Common myeloid progenitor, CD34-positive (primary cell): ENCODE measurements at regions not wholly inside any gene's neighbourhood (a gene's known extent, or its start where the extent isn't known, plus 50 kb on each side); places are given as distances from the start of the nearest gene placed in this dataset.

Source experiments
- CTCF ChIA-PET: fragments of 350-600 bp; sonication (Branson Sonifier 250); formaldehyde crosslinking; loops from one replicate; lab custom pipeline; 2021; ENCODE audit warnings: antibody characterized with exemption; lab: Charles Lee
- POLR2A ChIA-PET: fragments of 350-600 bp; sonication (Branson Sonifier 250); formaldehyde crosslinking; loops from one replicate; lab custom pipeline; 2021; ENCODE audit warnings: antibody characterized with exemption; lab: Charles Lee
- DNase-seq, 3 donors: peaks; one replicate each; pipeline versions ENCODE4 v3.0.0 to v3.0.0-alpha.2; 2013
- H3K27ac ChIP-seq, 2 experiments: 1 replicate in 1 of 2; 2 replicates in 1 of 2; pipeline ENCODE4 v1.7.0; 2013; ENCODE audit warnings: inconsistent platforms in 2 of 2, low read length in 2 of 2, mild to moderate bottlenecking in 2 of 2, low read depth in 1 of 2, moderate library complexity in 1 of 2; ENCODE audit not compliant: severe bottlenecking in 2 of 2, insufficient read depth in 1 of 2, poor library complexity in 1 of 2
- H3K27me3 ChIP-seq, 5 experiments: replicated peaks in 2 of 5; 1 replicate in 3 of 5; 2 replicates in 2 of 5; pipeline versions ENCODE4 v1.6.1 to v1.7.0; 2013; ENCODE audit warnings: low read length in 4 of 5, mild to moderate bottlenecking in 2 of 5, moderate library complexity in 2 of 5, inconsistent platforms in 1 of 5; ENCODE audit not compliant: insufficient read depth in 5 of 5, control insufficient read depth in 4 of 5
- H3K36me3 ChIP-seq, 4 experiments: 1 replicate in 2 of 4; 2 replicates in 2 of 4; pipeline versions ENCODE4 v1.6.1 to v1.7.0; 2013; ENCODE audit warnings: low read length in 3 of 4, control low read depth in 1 of 4, mild to moderate bottlenecking in 1 of 4; ENCODE audit not compliant: control insufficient read depth in 4 of 4, insufficient read depth in 4 of 4
- H3K4me1 ChIP-seq, 4 experiments: 1 replicate in 3 of 4; 2 replicates in 1 of 4; pipeline versions ENCODE4 v1.6.1 to v1.7.1; 2013; ENCODE audit warnings: low read length in 3 of 4, mild to moderate bottlenecking in 3 of 4, control low read depth in 1 of 4, inconsistent platforms in 1 of 4, moderate library complexity in 1 of 4; ENCODE audit not compliant: control insufficient read depth in 4 of 4, insufficient read depth in 4 of 4; ENCODE audit errors: control extremely low read depth in 1 of 4
- H3K4me3 ChIP-seq, 7 experiments: 1 replicate in 4 of 7; 2 replicates in 3 of 7; pipeline versions ENCODE4 v1.5.1 to v1.7.0; 2013; ENCODE audit warnings: mild to moderate bottlenecking in 7 of 7, low read length in 6 of 7, moderate library complexity in 6 of 7, inconsistent platforms in 2 of 7, low read depth in 2 of 7, control low read depth in 1 of 7; ENCODE audit not compliant: insufficient read depth in 4 of 7, control insufficient read depth in 1 of 7; ENCODE audit errors: extremely low read depth in 1 of 7
- H3K9me3 ChIP-seq, 5 experiments: 1 replicate in 4 of 5; 2 replicates in 1 of 5; pipeline versions ENCODE4 v1.6.1 to v1.7.1; 2013; ENCODE audit warnings: low read length in 4 of 5, mild to moderate bottlenecking in 2 of 5, inconsistent platforms in 1 of 5, low read depth in 1 of 5, moderate library complexity in 1 of 5; ENCODE audit not compliant: control insufficient read depth in 4 of 5, insufficient read depth in 2 of 5; ENCODE audit errors: control extremely low read depth in 1 of 5
- WGBS: methylation state at CpG from one replicate; pipeline ENCODE4 v1.1.5; 2013; ENCODE audit not compliant: insufficient coverage; 5-methylcytosine and 5-hydroxymethylcytosine counted together

GRCh38 chr16:35746281-35746962, 2287.0 kb downstream of the TP53TG3F start:
- DNase-seq = no peak
- H3K4me1 ChIP-seq = no peaks in the 10 kb centered on the region
- ChIA-PET CTCF (no interaction called here), POLR2A (no interaction called here)
- 83% methylated on average over 9 of the region's 17 CpGs for WGBS
- H3K27ac ChIP-seq = no peak overlapping the region
- no peaks in the 10 kb centered on the region for H3K36me3 ChIP-seq
- no peaks in the 10 kb centered on the region for H3K27me3 ChIP-seq
- H3K9me3 ChIP-seq = peaks cover 0 to 23% (median 10%) of the 10 kb centered on the region in 5 experiments
- H3K4me3 ChIP-seq = no peak overlapping the region

- H3K27me3 ChIP-seq = no peaks in the 10 kb centered on the region
- ChIA-PET POLR2A (no interaction called here), CTCF (no interaction called here)
- WGBS = 88% methylated on average over 18 of the region's 18 CpGs
- no peak overlapping the region for H3K27ac ChIP-seq
- peaks cover 0 to 30% (median 12%) of the 10 kb centered on the region in 5 experiments for H3K9me3 ChIP-seq
- no peaks in the 10 kb centered on the region for H3K4me1 ChIP-seq
- H3K36me3 ChIP-seq = no peaks in the 10 kb centered on the region
- H3K4me3 ChIP-seq = no peak overlapping the region
- DNase-seq = no peak
Observed at GRCh38 chr16:35746963-35747657, 2287.7 kb downstream of the TP53TG3F start.

- no peak overlapping the region for H3K27ac ChIP-seq
- 81% methylated on average over 9 of the region's 17 CpGs for WGBS
- H3K4me1 ChIP-seq = no peaks in the 10 kb centered on the region
- peaks cover 0 to 31% (median 17%) of the 10 kb centered on the region in 5 experiments for H3K9me3 ChIP-seq
- ChIA-PET POLR2A (no interaction called here), CTCF (no interaction called here)
- H3K27me3 ChIP-seq = no peaks in the 10 kb centered on the region
- DNase-seq = no peak
- no peak overlapping the region for H3K4me3 ChIP-seq
- H3K36me3 ChIP-seq = no peaks in the 10 kb centered on the region
Observed at GRCh38 chr16:35747658-35748455, 2288.4 kb downstream of the TP53TG3F start.

- POLR2A ChIA-PET = no interaction called here
- peaks cover 0 to 39% (median 20%) of the 10 kb centered on the region in 5 experiments for H3K9me3 ChIP-seq
- WGBS = 77% methylated on average over 14 of the region's 24 CpGs
- no peaks in the 10 kb centered on the region for H3K27me3 ChIP-seq
- no peaks in the 10 kb centered on the region for H3K36me3 ChIP-seq
- DNase-seq = no peak
- H3K4me1 ChIP-seq = no peaks in the 10 kb centered on the region
- H3K27ac ChIP-seq = no peak overlapping the region
- CTCF ChIA-PET = no interaction called here
- no peak overlapping the region for H3K4me3 ChIP-seq
Observed at GRCh38 chr16:35748621-35749252, 2289.3 kb downstream of the TP53TG3F start.

- 90% methylated on average over 38 of the region's 43 CpGs for WGBS
- DNase-seq = no peak
- Histone ChIP-seq H3K9me3 (peaks cover 0 to 43% (median 22%) of the 10 kb centered on the region in 5 experiments), H3K27me3 (no peaks in the 10 kb centered on the region), H3K4me1 (no peaks in the 10 kb centered on the region), H3K4me3 (no peak overlapping the region), H3K27ac (no peak overlapping the region), H3K36me3 (no peaks in the 10 kb centered on the region)
- ChIA-PET CTCF (no interaction called here), POLR2A (no interaction called here)
Observed at GRCh38 chr16:35749253-35750141, 2290.1 kb downstream of the TP53TG3F start.

- H3K4me1 ChIP-seq = no peaks in the 10 kb centered on the region
- no peak overlapping the region for H3K27ac ChIP-seq
- peaks cover 0 to 50% (median 24%) of the 10 kb centered on the region in 5 experiments for H3K9me3 ChIP-seq
- ChIA-PET CTCF (no interaction called here), POLR2A (no interaction called here)
- WGBS = 87% methylated on average over 8 of the region's 9 CpGs
- H3K4me3 ChIP-seq = no peak overlapping the region
- no peaks in the 10 kb centered on the region for H3K36me3 ChIP-seq
- no peak for DNase-seq
- H3K27me3 ChIP-seq = no peaks in the 10 kb centered on the region
Observed at GRCh38 chr16:35750157-35750689, 2290.8 kb downstream of the TP53TG3F start.
